GM23248 (cell line): ENCODE measurements at regions not wholly inside any gene's neighbourhood (a gene's known extent, or its start where the extent isn't known, plus 50 kb on each side); places are given as distances from the start of the nearest gene placed in this dataset.

Source experiments
- EZH2 ChIP-seq: fragments of 200-600 bp; sonication (generic); IDR thresholded peaks from 2 replicates; pipeline ENCODE4 v1.6.1; 2018; ENCODE audit warnings: antibody characterized with exemption, mild to moderate bottlenecking; ENCODE audit not compliant: insufficient read depth, poor library complexity, severe bottlenecking
- EZH2phosphoT487 ChIP-seq: fragments of 200-600 bp; sonication (generic); IDR thresholded peaks from 2 replicates; pipeline ENCODE4 v1.6.1; 2018; ENCODE audit warnings: antibody characterized with exemption, moderate library complexity, mild to moderate bottlenecking, low read depth; ENCODE audit not compliant: insufficient read depth

GRCh38 chr15:35665896-35666536, 120.1 kb upstream of the DPH6 start:
- TF ChIP-seq EZH2: no peak
- TF ChIP-seq EZH2phosphoT487: no peak
